ENCODE measurements at regions not wholly inside any gene's neighbourhood (a gene's known extent, or its start where the extent isn't known, plus 50 kb on each side); places are given as distances from the start of the nearest gene placed in this dataset.
"Not testable (repeated sequence)": the region's sequence is repeated elsewhere in the genome, so short reads cannot be mapped to it uniquely, and the experiment has no call there.

- no peak overlapping the region for H3K4me3 ChIP-seq (ENCODE audit: low read depth, low read length)
- no peak for TF ChIP-seq CTCF (IDR thresholded peaks at IDR 0.05; ENCODE audit: insufficient read depth, low read depth, low read length)
- no peak for DNase-seq (ENCODE audit: low read depth)
These were observed 402.9 kb upstream of the TYRP1 start for GRCh38 chr9:12290166-12290869.

GRCh38 chr9:12305211-12305610 lies 388.0 kb upstream of the TYRP1 start:
- DNase-seq (ENCODE audit: low read depth): no peak
- H3K4me3 ChIP-seq (ENCODE audit: low read depth, low read length): no peak overlapping the region
- TF ChIP-seq CTCF (IDR thresholded peaks at IDR 0.05; ENCODE audit: insufficient read depth, low read depth, low read length): no peak

- no peak for DNase-seq (ENCODE audit: low read depth)
- no peak overlapping the region for H3K4me3 ChIP-seq (ENCODE audit: low read depth, low read length)
- TF ChIP-seq CTCF (IDR thresholded peaks at IDR 0.05; ENCODE audit: insufficient read depth, low read depth, low read length): no peak
These were observed 378.6 kb upstream of the TYRP1 start for GRCh38 chr9:12314589-12314988.

- no peak overlapping the region for H3K4me3 ChIP-seq (ENCODE audit: low read depth, low read length)
- DNase-seq (ENCODE audit: low read depth): no peak
- TF ChIP-seq CTCF (IDR thresholded peaks at IDR 0.05; ENCODE audit: insufficient read depth, low read depth, low read length): no peak
These were observed 374.2 kb upstream of the TYRP1 start for GRCh38 chr9:12318732-12319685.

- no peak for TF ChIP-seq CTCF (IDR thresholded peaks at IDR 0.05; ENCODE audit: insufficient read depth, low read depth, low read length)
- H3K4me3 ChIP-seq (ENCODE audit: low read depth, low read length): no peak overlapping the region
- no peak for DNase-seq (ENCODE audit: low read depth)
These were observed 363.6 kb upstream of the TYRP1 start for GRCh38 chr9:12329623-12329985.

- DNase-seq (ENCODE audit: low read depth); H3K4me3 ChIP-seq (ENCODE audit: low read depth, low read length): not testable (repeated sequence)
These were observed 359.2 kb upstream of the TYRP1 start for GRCh38 chr9:12333966-12334365.

GRCh38 chr9:12350775-12351174 lies 342.4 kb upstream of the TYRP1 start:
- no peak for DNase-seq (ENCODE audit: low read depth)
- TF ChIP-seq CTCF (IDR thresholded peaks at IDR 0.05; ENCODE audit: insufficient read depth, low read depth, low read length): no peak
- no peak overlapping the region for H3K4me3 ChIP-seq (ENCODE audit: low read depth, low read length)
